GM18507 (cell line): ENCODE measurements at regions not wholly inside any gene's neighbourhood (a gene's known extent, or its start where the extent isn't known, plus 50 kb on each side); places are given as distances from the start of the nearest gene placed in this dataset.

Experiments
- DNase-seq: peaks from one replicate; pipeline ENCODE4 v3.0.0; 2011; ENCODE audit warnings: low read depth; ENCODE audit not compliant: insufficient read length; ENCODE audit errors: extremely low spot score
- FAIRE-seq: peaks from 2 replicates; lab custom pipeline; 2011; peaks lifted over from hg19 to GRCh38; lab: Jason Lieb, UNC

DNA sequence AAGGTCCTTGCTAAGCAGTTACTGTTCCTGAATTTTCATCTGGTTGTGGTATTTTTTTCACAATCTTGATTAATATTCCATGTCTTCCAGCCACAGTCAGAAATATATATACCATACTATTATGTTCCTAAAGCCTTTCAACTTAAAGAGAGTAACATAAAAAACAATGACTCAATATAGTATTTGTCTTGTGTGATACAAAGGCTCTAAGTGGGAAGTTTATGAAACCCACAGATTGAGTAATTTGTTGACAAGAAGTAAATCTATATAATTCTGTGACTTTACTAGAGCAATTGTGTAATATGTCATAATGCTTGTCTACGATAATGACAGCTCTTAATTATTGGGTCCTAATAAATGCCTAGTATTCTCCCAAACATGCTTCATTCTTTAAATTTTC, 509.4 kb downstream of the ISL1 start:
- DNase-seq (no peak), FAIRE-seq (no peak)

DNA sequence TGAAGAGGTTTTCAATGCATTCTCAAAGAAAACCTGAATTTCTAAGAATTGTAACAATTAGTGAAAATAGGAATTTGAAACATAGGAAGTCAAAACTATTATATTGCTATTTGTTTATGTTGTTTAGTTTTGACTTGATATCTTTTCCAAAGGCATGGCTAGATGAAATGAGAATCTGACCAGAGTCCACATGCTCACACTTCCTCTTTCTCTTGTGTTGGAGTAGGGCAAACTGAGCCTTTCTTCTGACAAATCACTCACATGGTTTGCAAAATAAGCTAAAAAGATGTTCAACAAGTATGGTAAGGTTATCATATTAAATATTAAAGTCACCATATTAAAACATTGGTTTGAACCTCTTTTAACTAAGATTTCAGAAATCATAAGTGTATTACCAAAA, 512.6 kb downstream of the ISL1 start:
- DNase-seq (no peak), FAIRE-seq (no peak)

DNA sequence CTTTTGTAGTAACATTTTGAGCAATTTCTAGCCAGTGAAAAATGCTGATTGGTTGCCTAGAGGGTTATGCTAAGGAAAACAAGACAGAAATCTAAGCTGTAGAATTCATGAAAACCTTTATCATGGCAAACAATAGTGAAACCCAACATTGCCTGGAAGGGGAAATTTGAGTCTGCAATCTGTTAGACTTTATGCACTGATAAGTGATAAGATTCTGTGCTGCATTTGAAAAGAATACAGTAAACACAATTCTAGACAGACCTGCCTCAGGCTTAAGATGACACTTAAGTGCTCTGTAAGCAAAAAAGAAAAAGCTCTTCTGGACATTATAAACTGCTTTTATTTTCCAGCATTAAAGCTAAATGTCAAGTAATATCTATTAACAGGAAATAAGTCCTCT, 519.3 kb downstream of the ISL1 start:
- no peak for FAIRE-seq
- no peak for DNase-seq

DNA sequence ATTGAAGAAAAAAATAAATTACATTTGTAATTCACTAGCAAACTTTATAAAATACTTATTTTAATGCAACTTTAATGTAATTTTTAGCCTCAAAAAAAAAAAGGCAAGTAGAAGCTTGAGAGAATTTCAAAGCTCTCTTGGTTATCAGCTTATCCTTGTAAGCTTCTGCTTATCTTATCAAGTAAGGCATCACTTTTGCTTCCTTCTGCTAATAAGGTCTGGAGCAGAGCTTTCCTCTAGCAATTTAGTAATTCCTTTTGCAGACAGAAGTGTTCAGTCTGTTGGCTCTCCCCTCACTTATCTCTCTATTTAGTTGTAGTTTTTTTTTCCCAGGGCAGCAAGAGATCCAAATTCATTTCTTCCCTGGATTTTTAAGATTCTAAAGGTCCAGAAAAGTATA, 525.0 kb downstream of the ISL1 start:
- DNase-seq (no peak), FAIRE-seq (no peak)

DNA sequence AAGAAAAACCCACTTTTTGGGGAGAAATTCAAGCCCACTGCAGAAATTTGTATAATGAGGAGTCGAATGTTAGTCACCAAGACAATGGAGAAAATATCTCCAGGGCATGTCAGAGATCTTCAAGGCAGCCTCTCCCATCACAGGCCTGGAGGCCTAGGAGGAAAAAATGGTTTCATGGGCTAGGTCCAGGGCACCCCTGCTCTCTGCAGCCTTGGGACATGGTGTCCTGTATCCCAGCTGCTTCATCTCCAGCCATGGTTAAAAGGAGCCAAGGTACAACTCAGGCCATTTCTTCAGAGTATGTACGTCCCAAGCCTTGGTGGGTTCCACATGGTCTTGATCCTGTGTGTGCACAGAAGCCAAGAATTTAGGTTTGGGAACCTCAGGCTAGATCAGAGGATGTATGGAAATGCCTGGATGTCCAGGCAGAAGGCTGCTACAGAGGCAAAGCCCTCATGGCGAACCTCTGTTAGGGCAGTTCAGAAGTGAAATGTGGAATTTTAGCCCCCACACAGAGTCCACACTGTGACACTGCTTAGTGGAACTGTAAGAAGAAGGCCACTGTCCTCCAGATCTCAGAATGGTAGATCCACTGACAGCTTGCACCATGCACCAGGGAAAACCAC, 561.4 kb downstream of the ISL1 start:
- FAIRE-seq (no peak), DNase-seq (no peak)

DNA sequence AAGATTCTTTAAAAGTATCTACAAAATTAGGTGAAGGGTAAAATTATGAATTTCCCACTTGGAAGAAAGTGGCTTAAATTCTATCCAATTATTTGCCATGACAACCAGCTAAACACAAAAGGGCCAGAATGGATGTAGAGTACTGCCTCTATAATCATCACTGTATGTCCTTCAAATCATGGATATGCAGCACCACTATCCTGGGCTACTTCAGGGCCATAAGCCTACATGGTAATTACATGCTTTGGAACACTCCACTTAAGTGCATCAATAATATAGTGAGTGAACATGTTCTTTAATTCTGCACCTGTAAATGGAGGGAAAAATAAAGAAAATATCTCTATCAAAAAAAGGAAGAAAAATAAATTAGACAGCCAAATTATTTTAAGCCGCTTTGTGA, 575.2 kb downstream of the ISL1 start:
- FAIRE-seq (no peak), DNase-seq (no peak)

DNA sequence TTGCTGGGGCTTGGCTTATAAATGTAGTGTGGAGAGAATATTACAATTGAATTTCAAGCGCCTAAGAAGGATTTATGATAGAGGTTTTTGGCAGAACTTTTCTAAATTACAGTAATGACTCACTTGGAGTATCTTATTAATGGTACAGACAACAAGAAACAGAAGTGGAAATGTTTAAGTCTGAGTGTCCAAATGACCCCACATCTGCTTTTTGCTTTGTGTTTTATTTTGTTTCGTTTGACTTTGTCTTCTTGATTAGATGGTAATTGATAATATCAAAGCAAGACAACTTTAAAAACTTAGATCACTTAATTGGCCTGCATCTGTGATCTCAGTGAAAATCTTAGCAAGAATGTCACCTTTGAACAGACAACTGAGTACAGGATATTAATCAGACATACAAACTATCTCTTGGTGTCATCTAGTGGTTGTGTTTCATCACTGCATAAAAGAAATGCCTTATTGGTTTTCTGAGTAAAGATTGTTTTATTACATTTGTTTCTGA, 577.4 kb downstream of the ISL1 start:
- FAIRE-seq (no peak), DNase-seq (no peak)

DNA sequence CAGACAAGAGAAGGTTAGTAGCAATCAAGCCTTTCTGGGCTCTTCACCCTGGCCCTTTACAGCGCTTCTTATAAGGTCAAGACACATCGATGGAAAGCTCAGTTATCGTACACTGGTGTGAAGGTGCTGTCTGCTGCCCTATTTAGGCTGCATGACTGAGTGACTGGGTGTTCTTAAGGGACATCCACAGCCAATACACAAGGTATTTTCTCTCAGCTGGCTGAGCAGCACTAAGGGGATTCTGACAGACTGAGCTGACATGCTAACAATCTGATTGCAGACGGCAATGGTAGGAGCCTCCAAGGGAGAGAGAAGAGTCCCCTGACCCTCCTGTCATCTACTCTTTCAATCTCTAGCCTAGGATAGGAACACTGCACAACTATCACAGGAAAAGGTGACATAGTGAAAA, 577.9 kb downstream of the ISL1 start:
- FAIRE-seq, result no peak
- no peak for DNase-seq

DNA sequence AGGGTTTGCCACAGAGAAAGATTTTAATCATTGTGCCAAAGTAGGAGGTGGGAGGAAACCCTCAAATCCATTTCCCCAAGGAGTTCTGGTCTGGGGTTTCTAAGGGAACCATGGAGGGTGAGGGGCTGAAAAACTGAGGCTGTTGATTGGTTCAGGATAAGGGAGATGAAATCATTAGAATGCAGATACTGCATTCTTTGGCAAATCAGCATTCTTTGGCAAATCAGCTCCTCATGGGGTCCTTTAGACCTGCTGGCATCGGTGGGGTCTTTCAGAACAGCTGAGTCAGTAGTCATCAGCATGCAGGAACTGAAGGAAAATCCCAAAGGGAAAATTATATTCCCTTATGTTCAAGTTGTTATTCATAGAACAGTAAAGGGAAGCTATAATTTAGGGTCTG, 585.5 kb downstream of the ISL1 start:
- DNase-seq, result no peak
- FAIRE-seq, result no peak

DNA sequence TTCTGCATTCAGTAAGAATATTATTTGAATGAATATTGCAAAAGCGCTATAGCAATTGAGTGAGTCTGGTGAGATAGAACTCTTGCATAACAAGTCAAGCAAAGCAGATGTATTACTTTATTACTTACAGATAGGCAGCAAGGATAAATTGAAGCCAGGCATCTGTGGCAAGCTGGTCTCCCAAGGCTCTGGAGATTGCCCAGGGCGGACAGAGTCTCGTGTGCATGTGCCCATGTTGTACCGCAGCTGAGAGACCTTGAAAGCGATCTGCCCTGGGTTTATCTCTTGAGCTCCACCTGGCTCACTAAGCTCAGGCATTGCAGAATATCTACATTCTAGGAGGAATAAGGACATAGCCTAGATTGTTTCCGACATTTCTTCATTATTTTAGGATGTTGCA, 591.6 kb downstream of the ISL1 start:
- DNase-seq (no peak), FAIRE-seq (no peak)

DNA sequence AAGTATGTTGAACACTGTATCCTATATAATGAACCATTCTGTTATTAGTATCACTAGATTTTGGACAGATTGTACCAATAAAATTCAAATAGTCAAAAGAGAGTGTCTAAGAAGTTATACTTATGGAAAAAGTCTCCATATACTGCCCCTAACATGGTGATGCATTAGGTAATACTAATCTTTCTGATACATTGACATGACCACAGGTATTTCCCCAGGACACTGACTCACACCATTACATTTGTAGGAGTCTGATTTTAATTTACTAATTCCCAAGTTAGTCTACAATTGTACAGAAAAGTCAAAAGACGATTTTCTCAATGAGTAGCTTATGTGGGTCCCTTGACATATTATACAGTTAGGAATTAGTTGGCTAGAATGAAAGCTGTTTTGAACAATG, 593.8 kb downstream of the ISL1 start:
- FAIRE-seq, result no peak
- no peak for DNase-seq

DNA sequence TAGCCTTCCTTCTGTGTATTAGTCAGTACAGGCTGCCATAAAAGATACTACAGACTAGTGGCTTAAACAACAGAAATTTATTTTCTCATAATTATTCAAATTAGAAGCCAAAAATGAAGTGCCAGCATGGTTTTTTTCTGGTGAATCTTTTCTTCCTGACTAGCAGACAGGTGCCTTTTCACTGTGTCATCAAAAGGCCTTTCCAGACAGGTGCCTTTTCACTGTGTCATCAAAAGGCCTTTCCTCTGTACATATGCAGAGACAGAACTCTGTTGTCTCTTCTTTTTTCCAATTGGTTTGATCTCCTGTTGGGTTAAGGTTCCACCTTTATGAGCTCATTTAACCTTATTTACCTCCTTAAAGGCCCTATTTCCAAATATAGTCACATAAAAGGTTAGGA, 599.9 kb downstream of the ISL1 start:
- FAIRE-seq (no peak), DNase-seq (no peak)

DNA sequence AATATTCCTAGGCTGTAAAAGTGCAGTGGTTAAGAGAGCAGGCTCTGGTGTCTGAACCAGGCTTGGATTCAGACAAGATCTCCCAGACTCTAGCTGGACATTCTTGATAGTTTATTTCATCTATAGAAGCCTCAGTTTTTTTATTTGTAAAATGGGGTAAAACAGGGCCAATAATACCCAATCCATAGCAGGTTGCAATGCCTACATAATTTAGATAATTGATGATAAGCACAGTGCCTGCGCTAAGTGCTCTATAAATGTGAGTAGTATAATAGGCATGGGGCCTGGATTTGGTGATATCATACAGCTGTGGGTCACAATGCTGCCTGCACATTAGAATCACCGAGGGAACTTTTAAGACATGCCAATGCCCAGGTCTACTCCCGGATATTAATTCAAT, 603.5 kb downstream of the ISL1 start:
- FAIRE-seq (no peak), DNase-seq (no peak)

DNA sequence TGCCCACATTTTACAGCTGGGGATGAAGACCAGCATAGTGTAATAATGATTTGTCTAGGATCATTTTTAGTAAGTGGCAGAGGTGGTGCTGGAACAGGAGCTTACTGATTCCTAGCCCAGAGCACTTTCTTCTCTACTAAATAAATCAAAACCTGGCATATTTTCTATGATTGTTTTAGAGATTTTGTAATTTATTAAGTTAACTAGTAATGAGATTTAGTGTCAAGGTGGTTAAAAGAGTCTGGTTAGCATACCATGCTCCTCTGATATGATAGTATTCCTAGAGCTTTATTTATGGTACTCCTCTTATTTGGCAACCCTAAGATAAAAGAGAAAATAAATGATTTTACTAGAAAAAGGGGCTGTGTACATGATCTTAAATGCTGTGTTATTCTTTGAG, 604.0 kb downstream of the ISL1 start:
- FAIRE-seq, result no peak
- no peak for DNase-seq

DNA sequence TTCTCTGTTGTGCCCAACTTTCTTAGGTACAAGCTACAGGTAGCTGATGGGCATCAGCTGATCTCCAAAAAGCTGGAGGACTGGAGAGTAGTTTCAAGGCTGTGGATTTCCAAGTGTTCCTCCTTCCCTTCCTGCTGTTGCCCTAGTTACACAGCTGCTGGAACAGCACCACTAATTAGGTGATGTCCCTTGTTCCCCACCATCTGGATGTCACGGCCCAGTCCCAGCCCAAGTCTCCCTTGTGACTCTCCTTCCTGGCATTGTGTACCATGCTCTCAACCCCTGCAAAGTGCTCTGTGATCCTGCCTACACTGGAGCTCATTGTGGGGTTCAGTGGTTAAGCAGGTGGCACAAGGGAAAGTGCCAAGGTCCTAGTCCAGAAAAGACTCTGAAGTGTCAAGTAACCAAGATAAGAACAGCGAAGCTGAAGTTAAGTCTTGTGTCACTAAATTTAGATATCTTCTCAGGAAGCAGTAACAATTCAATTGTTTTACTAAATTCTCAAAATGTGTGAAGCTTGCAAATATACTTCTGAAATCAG, 604.5 kb downstream of the ISL1 start:
- DNase-seq (no peak), FAIRE-seq (no peak)

DNA sequence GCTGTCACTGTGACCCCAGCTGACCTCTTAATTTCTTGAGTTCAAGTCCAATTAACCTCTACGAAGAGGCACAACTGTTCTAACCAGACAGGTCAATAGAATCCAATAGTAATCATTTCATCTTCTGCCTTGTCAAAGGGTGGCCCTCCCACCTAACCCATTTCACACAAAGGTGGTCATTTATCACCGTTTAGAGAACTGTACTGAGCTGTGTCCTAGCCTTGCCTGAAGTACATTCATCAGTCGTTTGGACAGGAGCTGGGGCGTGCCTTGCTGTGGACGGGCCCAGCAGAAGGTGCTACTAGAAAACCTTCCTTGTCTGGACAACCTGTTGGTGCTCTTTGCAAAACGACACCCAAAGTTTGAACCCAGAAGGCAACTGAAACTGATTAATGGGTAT, 605.4 kb downstream of the ISL1 start:
- no peak for FAIRE-seq
- DNase-seq, result no peak

DNA sequence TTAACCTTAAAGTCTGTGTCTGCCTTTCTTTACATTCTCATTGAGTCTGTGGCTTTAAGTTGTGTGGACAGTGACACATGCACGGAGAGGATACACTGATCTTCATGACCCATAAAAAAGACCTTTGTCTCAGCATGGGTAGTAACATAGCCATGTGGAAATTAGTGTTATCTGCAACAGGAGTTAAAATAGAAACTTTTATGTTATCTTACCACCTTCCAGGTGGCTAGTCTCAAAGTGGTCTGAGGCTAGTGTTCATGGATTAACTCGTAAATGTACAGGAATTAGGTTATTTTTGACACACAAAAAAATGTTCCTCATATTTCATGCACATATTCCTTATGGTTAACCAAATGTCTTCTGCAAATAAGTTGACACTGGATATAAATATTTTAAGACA, 607.0 kb downstream of the ISL1 start:
- DNase-seq, result no peak
- no peak for FAIRE-seq

DNA sequence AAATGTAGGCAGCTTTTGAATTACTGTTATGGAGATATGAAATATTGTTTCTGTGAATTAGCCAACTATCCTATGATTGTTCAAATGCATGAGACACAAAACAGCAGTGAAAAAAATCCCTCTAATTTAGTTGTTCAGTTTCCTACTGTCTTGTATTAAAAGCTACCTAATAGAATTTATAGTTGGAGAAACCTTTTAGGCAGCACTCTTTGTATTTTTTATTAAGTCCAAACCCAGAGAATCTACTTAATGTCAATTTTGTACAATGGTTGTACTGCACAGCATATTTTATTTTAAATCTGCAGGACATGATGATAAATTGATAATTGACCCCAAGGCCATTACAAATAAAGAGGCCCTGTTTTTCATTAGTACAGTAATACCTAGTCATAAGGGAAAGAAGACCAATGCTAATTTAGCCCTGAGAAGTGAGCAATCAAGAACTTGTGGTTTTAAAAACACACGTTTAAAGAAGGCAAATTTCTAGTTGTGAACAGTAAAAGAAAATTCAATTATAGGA, 607.5 kb downstream of the ISL1 start:
- FAIRE-seq (no peak), DNase-seq (no peak)

DNA sequence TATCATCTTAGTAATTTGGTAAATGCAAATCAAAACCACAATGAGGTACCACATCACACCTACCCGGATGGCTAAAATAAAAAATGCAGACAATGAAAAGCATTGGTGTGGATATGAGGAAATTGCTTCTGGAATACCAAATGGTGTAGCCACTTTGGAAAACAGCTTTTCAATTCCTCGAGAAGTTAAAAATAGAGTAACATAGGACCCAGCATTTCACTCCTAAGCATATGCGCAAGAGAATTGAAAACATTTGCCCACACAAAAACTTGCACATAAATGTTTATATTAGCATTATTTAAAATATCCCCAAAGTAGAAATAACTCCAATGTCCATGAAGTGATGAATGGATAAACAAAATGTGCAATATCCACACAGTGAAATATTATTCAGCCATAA, 608.7 kb downstream of the ISL1 start:
- FAIRE-seq (no peak), DNase-seq (no peak)

DNA sequence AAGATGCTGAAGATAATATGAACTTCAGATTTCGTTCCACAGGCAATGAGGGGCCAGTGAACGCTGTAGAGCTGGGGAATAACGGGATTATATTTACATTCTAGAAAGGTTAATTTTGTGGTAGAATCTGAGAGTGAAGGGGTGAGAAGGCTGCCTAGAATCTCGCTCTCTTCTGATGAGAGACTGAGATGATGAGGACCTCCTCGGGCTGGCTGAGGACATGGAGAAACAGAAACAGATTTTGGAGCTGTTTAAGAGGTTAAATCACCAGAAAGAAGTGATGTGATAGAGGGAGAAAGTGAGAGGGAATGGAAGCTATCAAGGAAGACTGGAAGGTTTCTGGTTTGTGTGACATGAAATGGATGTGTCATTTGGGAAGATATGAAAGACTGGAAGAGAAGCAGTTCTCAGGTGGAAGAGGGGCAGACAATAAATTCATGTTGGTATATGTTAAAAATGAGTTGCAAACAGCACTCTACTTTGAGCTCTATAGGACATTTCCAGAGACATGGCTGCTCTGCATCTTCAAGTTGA, 612.6 kb downstream of the ISL1 start:
- FAIRE-seq (no peak), DNase-seq (no peak)

DNA sequence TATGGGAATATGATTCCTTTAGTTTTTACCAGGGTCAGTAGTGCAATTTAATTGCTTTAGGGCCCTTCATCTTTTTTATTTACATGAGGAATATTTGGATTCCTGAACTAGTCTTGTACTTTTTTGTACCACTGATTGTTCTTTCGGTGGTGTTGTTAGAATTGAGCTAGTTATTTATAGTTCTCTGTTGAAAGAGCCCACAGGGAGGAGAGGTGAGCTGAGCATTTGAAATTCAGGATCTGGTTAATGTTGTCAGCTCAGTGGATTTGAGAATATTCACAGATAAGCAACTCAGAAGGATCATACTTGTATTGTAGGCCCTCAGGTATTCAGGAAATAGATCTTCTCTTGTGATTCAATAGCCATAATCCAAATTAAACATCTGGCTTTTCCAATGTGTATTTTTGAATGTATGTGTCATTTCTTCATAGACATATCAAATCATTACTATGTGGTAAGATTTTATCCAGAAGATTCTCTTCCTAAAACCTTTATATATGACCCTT, 613.2 kb downstream of the ISL1 start:
- DNase-seq (no peak), FAIRE-seq (no peak)
